Stimulated activated CD4-positive, alpha-beta T cell treated with anti-CD3 and anti-CD28 coated beads, Interleukin-2, amount 100 ng/mL, for 4 hours (primary cell): ENCODE measurements at regions not wholly inside any gene's neighbourhood (a gene's known extent, or its start where the extent isn't known, plus 50 kb on each side); places are given as distances from the start of the nearest gene placed in this dataset.
A peak's percentile ranks its signal among the peaks of the same experiment; 100 is the strongest.

Source experiments
- DNase-seq: peaks from one replicate; pipeline ENCODE4 v3.0.0-alpha.2; 2020; ENCODE audit warnings: low read depth

DNA sequence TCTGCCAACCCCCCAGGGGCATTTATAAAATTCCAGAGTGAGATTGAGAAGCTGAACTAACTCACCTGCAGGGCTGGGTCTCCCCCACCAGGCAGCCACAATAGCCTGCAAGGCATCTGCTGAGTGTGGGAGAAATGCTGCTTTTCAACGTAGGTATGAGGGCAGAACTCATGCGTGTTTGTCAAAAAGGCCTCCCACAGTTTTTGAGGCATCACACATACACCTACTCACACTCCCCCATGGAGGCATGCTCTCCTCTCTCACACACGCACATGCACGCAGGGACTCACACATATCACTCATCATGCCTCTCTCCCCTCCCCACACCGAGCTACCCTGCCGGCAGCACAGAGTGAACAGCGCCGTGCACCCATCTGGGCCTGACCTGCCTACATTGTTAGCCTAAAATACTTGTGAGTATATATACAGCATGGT is 390.5 kb downstream of the FGF9 start:
- DNase-seq: peak; percentile 72

DNA sequence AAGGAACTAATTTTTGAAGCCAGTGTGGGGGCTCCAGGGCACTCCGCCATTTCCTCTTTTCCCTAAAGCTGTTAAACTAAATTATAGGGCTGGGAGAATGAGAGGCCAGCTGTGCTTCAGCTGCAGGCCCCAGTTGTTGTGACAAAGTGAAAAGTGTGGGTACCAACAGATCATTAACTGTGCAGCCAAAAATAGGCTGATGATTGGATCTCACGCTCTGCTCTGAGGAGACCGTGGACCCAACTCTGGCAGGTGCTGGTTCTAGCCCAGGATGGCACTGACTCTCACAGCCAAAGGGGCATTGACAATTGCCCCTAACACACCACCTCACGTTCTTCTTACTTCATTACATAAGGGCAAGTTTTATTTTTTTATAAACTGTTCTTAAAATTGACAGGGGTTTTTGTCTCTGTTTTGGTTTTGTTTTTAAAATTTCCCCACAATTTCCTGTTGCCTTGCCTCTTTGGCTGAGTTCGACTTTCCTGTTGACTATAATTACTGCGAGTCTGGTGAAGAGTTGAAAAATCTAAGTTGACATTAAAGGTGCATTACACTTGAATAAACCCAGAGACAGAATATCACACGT is 391.0 kb downstream of the FGF9 start:
- DNase-seq: no peak

- no peak for DNase-seq
Observed at GRCh38 chr13:22062478-22063205, 391.8 kb downstream of the FGF9 start.

DNA sequence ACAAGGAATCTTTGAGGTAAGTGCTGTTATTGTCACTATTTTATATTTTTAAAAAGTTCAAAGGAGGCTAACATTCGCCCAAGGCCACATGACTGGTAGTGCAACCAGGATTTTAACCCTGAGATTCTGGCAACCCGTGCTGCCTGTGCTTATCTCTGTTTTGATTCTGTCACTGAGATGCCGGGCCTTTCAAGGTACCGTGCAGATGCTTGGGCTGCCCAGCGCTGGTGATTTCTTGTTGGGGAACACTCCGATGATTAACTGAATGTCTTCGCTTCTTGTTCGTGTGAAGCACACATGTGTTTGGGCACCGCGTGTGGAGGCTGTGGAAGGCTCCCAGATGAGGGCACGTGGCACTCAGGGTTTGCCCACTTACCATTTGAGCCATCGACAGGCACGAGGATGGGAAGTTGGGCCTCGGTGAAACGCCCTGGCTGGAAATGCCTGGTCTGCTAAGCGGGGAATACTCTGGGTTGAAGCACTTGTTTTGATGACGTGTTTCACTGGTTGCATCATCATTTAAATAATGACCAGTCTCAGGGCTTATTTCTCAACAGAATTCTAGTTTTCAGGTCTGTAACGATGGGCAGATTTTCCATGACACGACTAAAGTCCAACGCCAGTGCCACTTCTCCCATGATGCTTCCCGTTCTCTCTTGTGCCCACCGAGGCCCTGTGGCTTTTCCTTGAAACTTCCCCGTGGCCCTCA is 392.7 kb downstream of the FGF9 start:
- DNase-seq: no peak

- no peak for DNase-seq
Observed at GRCh38 chr13:22064854-22065620, 394.2 kb downstream of the FGF9 start.

DNA sequence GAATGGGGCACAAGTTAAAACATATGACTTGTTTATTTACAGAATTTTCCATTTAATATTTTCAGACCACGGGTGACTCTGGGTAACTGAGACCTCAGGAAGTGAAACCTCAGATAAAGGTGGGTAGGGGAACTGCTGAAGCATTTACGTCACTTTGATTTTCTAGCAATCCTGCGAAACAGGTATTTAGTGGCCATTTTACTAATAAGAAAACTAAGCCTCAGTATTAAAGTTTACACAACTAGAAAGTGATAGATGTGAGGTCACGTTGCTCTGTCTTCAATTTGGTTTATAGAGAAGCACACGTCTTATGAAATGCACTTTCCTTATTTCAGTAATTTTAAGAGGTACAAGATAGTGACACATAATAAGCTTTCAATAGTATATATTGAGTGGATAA is 402.8 kb downstream of the FGF9 start:
- DNase-seq: no peak

GRCh38 chr13:22074403-22074802 is 403.5 kb downstream of the FGF9 start:
- no peak for DNase-seq

DNA sequence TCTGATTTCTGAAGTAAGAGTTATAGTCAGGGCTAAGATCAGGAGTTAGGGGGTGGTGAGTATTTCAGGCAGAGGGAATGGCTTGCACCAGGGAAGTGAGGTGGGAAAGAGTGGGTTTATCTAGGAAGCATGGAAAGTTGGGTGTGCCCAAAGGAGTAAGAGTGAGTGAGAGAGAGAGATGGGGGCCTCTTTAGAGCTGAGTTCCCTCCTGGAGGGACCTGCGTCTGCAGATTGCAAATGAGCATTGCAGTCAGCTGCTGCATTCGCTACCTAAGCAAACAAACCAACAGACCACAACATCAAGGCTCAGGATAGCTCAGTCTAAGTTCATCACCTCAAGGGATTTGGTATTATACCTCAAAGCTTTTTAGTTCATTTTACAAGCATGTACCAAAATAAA is 405.8 kb downstream of the FGF9 start:
- no peak for DNase-seq

- no peak for DNase-seq
Observed at GRCh38 chr13:22077205-22077683, 406.4 kb downstream of the FGF9 start.

- DNase-seq: no peak
Observed at GRCh38 chr13:22077764-22078163, 406.9 kb downstream of the FGF9 start.

- DNase-seq: no peak
Observed at GRCh38 chr13:22079961-22080360, 409.1 kb downstream of the FGF9 start.

DNA sequence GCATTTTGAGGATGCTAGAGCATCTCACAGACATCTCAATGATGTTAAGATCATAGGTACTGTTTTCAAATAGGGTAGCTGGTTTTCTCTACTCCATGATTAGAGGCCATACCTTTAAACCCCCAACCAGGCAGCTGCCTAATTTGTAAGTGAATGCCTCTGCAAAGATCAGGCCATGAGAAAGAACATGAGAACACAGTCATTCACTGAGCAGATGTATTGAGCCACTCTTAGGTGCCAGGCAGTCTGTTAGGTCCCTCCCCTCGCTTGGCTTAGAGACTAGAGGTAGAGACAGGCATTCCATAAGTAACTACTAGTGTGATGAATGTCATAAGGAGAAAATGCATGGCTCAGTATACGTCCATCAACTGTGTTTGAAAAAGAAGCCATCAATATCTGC is 410.0 kb downstream of the FGF9 start:
- DNase-seq: no peak

DNA sequence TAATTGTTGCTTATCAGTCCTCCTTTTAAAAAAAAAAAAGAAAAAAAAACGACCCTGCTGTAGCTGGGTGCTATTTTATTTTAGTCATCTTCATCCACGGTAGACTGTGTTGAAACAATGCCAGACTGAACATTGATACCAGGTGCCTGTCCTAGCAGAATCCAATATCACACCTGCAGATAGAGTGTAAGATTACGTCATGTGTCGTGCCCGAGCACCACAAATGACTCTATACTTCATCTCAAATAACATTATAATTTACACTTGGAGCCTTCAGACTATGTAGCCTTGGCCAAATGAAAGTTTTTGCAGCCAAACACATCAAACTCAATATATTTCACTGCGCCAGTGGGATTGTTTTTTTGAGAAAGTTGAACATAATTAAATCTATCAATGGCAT is 410.6 kb downstream of the FGF9 start:
- DNase-seq: no peak

GRCh38 chr13:22082030-22082429 is 411.2 kb downstream of the FGF9 start:
- DNase-seq: no peak

GRCh38 chr13:22082437-22083100 is 411.7 kb downstream of the FGF9 start:
- DNase-seq: no peak

GRCh38 chr13:22085001-22085400 is 414.1 kb downstream of the FGF9 start:
- DNase-seq: no peak

DNA sequence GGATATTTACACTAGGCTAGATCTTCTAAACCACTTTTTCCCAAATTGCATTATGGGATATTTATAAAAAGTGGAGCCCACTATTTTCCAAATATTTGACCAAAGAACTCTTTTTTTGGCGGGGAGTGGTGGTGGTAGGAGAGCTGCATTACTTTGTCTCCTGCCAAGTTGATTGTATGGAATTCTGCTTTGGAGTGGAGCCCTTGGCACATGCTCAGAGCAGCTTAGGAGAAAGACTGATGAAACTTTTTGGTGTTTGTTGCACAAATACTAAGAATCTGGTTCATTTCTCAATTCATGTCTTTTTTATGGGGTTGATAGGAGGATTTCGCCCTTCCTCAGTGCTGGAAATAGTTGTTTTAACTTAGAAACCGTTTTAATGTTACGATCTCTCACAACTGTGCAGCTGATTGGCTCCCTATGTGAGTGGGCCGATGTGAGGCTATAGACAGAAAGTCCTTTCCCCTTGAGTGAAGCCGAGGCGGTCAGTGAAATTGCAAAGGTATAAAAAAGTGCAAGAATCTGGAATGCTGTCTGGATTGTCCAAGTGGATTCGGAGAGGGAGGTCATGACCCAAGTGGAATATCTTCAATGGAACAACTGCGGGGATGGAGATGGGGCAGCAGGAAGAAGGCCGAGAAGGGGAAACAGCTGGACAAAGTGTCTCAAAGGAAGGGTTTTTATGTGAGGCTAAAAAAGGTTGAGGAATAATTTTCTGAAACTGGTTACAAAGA is 415.9 kb downstream of the FGF9 start:
- no peak for DNase-seq

DNA sequence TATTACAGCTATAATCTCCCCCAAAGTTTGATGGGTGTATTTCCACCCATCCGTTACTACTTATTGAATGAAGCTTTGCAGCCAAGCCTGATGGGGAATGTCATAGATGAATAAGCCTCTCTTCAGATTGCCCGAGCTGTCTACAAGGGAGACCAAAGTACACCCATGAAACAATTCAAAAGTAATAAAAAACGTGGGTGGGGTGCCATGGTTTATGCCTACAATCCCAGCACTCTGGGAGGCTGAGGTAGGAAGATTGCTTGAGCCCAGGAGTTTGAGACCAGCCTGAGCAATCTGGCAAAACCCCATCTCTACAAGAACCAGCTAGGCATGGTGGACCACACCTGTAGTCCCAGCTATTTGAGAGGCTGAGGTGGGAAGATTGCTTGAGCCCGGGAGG is 419.2 kb downstream of the FGF9 start:
- DNase-seq: no peak

- no peak for DNase-seq
Observed at GRCh38 chr13:22091222-22091970, 420.5 kb downstream of the FGF9 start.

DNA sequence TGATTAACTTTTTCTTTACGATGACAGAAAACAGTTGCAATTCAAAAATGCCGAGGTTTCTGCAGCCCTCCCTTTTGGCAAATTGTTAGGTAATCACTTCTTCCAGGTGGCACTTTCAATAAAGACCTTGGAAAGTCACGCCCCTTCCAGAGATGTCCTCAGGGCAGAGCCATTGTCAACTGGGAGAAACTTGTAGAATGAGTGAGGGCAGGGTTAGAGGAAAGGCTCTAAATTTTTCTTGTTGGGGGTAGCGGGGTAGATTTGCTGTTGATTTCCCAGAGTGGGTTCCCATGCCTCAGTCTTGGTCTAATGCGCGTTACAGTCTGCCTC is 421.1 kb downstream of the FGF9 start:
- no peak for DNase-seq
